ENCODE measurements at regions not wholly inside any gene's neighbourhood (a gene's known extent, or its start where the extent isn't known, plus 50 kb on each side); places are given as distances from the start of the nearest gene placed in this dataset.

- no peak overlapping the region for H3K4me3 ChIP-seq (ENCODE audit: low read length)
- DNase-seq (ENCODE audit: low read depth, low spot score) = no peak
Observed at GRCh38 chrX:110428144-110428543, 69.5 kb downstream of the RTL9 start.

- H3K4me3 ChIP-seq (ENCODE audit: low read length) = no peak overlapping the region
- no peak for DNase-seq (ENCODE audit: low read depth, low spot score)
Observed at GRCh38 chrX:110430293-110431076, 71.8 kb downstream of the RTL9 start.

GRCh38 chrX:110432091-110432905 lies 73.7 kb downstream of the RTL9 start:
- H3K4me3 ChIP-seq (ENCODE audit: low read length) = no peak overlapping the region
- DNase-seq (ENCODE audit: low read depth, low spot score) = no peak

- no peak for DNase-seq (ENCODE audit: low read depth, low spot score)
- H3K4me3 ChIP-seq (ENCODE audit: low read length) = no peak overlapping the region
Observed at GRCh38 chrX:110432906-110433215, 74.2 kb downstream of the RTL9 start.

- H3K4me3 ChIP-seq (ENCODE audit: low read length) = no peak overlapping the region
- no peak for DNase-seq (ENCODE audit: low read depth, low spot score)
Observed at GRCh38 chrX:110435196-110435595, 76.5 kb downstream of the RTL9 start.

- DNase-seq (ENCODE audit: low read depth, low spot score) = no peak
Observed at GRCh38 chrX:110436523-110436922, 77.9 kb downstream of the RTL9 start.

GRCh38 chrX:110437686-110438085 lies 79.0 kb downstream of the RTL9 start:
- no peak for DNase-seq (ENCODE audit: low read depth, low spot score)
- H3K4me3 ChIP-seq (ENCODE audit: low read length) = no peak overlapping the region

More at GRCh38 chrX:110436523-110436922, 77.9 kb downstream of the RTL9 start:
- H3K4me3 ChIP-seq (ENCODE audit: low read length) = no peak overlapping the region

- DNase-seq (ENCODE audit: low read depth, low spot score) = no peak
- H3K4me3 ChIP-seq (ENCODE audit: low read length) = no peak overlapping the region
Observed at GRCh38 chrX:110440016-110440805, 81.6 kb downstream of the RTL9 start.

GRCh38 chrX:110442635-110443034 lies 84.0 kb downstream of the RTL9 start:
- no peak overlapping the region for H3K4me3 ChIP-seq (ENCODE audit: low read length)
- peak; percentile 12 for DNase-seq (ENCODE audit: low read depth, low spot score)

- no peak overlapping the region for H3K4me3 ChIP-seq (ENCODE audit: low read length)
- DNase-seq (ENCODE audit: low read depth, low spot score) = no peak
Observed at GRCh38 chrX:110444996-110445395, 86.3 kb downstream of the RTL9 start.

GRCh38 chrX:110448459-110448858 lies 89.8 kb downstream of the RTL9 start:
- DNase-seq (ENCODE audit: low read depth, low spot score) = no peak
- H3K4me3 ChIP-seq (ENCODE audit: low read length) = no peak overlapping the region

GRCh38 chrX:110449312-110449711 lies 90.7 kb downstream of the RTL9 start:
- no peak overlapping the region for H3K4me3 ChIP-seq (ENCODE audit: low read length)
- no peak for DNase-seq (ENCODE audit: low read depth, low spot score)

GRCh38 chrX:110450050-110450449 lies 91.4 kb downstream of the RTL9 start:
- no peak overlapping the region for H3K4me3 ChIP-seq (ENCODE audit: low read length)
- DNase-seq (ENCODE audit: low read depth, low spot score) = peak; percentile 36

GRCh38 chrX:110454336-110454735 lies 95.7 kb downstream of the RTL9 start:
- no peak for DNase-seq (ENCODE audit: low read depth, low spot score)
- no peak overlapping the region for H3K4me3 ChIP-seq (ENCODE audit: low read length)

GRCh38 chrX:110462957-110463356 lies 104.3 kb downstream of the RTL9 start:
- no peak overlapping the region for H3K4me3 ChIP-seq (ENCODE audit: low read length)
- DNase-seq (ENCODE audit: low read depth, low spot score) = no peak

GRCh38 chrX:110466790-110467189 lies 108.1 kb downstream of the RTL9 start:
- H3K4me3 ChIP-seq (ENCODE audit: low read length) = no peak overlapping the region
- DNase-seq (ENCODE audit: low read depth, low spot score) = no peak

GRCh38 chrX:110472265-110472664 lies 113.6 kb downstream of the RTL9 start:
- no peak for DNase-seq (ENCODE audit: low read depth, low spot score)
- no peak overlapping the region for H3K4me3 ChIP-seq (ENCODE audit: low read length)

- no peak for DNase-seq (ENCODE audit: low read depth, low spot score)
- no peak overlapping the region for H3K4me3 ChIP-seq (ENCODE audit: low read length)
Observed at GRCh38 chrX:110477593-110478228, 119.1 kb downstream of the RTL9 start.

- DNase-seq (ENCODE audit: low read depth, low spot score) = no peak
- no peak overlapping the region for H3K4me3 ChIP-seq (ENCODE audit: low read length)
Observed at GRCh38 chrX:110491846-110492620, 133.4 kb downstream of the RTL9 start.
